ENCODE measurements at regions not wholly inside any gene's neighbourhood (a gene's known extent, or its start where the extent isn't known, plus 50 kb on each side); places are given as distances from the start of the nearest gene placed in this dataset.

DNA sequence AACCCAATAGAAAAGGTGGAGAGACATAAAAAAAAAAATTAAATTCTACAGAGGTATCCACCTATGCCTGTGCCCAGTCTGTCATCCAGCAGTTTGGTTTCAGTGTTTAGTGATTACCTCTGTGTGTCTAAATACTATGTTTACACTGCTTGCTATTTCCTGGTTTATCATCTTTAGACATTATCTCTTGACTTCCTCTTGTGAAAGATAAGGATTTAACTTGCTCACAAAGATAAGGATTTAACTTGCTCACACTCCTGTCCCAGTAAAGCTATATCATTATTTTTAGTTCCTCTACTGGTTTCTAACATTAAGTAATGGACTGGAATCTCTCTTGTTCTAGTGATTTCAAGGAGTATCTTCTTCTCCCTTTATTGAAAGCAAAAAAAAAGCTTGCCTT, 53.9 kb upstream of the ZFR start:
- TF ChIP-seq EP300 (IDR thresholded peaks at IDR 0.05; ENCODE audit: borderline replicate concordance in 1 of 2, low read depth in 1 of 2, low read length in 1 of 2) (no peak), RCOR1 (IDR thresholded peaks at IDR 0.05; ENCODE audit: low read length) (no peak), CHD2 (IDR thresholded peaks at IDR 0.05; ENCODE audit: low read length, partially characterized antibody) (no peak), CTCF (IDR thresholded peaks at IDR 0.05) (no peak), POLR2AphosphoS5 (IDR thresholded peaks at IDR 0.05; ENCODE audit: low read depth, low read length) (no peak)
